ENCODE measurements at regions not wholly inside any gene's neighbourhood (a gene's known extent, or its start where the extent isn't known, plus 50 kb on each side); places are given as distances from the start of the nearest gene placed in this dataset.
"Not testable (repeated sequence)": the region's sequence is repeated elsewhere in the genome, so short reads cannot be mapped to it uniquely, and the experiment has no call there.

- 85 to 96% methylated on average over 1 of the region's 1 CpG for WGBS, 2 donors
- TF ChIP-seq CTCF (IDR thresholded peaks at IDR 0.05) (no peak), POLR2A (IDR thresholded peaks at IDR 0.05) (no peak)
- H3K4me3 ChIP-seq (ENCODE audit: low read depth, poor library complexity, severe bottlenecking) = no peak overlapping the region
- intact Hi-C loops (cut with DNase I; ENCODE audit: low total_unique reads) = no loop called here
- no peak for DNase-seq (ENCODE audit: low spot score in 2 of 2)
These were observed 69.4 kb upstream of the EED start for GRCh38 chr11:86175191-86175590.

- no peak overlapping the region for H3K4me3 ChIP-seq (ENCODE audit: low read depth, poor library complexity, severe bottlenecking)
- intact Hi-C loops (cut with DNase I; ENCODE audit: low total_unique reads) = no loop called here
- 19 to 34% methylated on average over 8 of the region's 8 CpGs for WGBS, 2 donors
- peak; percentile 61 to 87 for DNase-seq (ENCODE audit: low spot score in 2 of 2)
- no peak for TF ChIP-seq POLR2A (IDR thresholded peaks at IDR 0.05)
- no peak for TF ChIP-seq CTCF (IDR thresholded peaks at IDR 0.05)
These were observed 70.2 kb upstream of the EED start for GRCh38 chr11:86174101-86175046.

GRCh38 chr11:86172894-86173293 is 71.7 kb upstream of the EED start:
- TF ChIP-seq CTCF (IDR thresholded peaks at IDR 0.05) = no peak
- TF ChIP-seq POLR2A (IDR thresholded peaks at IDR 0.05) = no peak
- 40 to 41% methylated on average over 1 of the region's 1 CpG for WGBS, 2 donors
- no peak overlapping the region for H3K4me3 ChIP-seq (ENCODE audit: low read depth, poor library complexity, severe bottlenecking)
- no peak for DNase-seq (ENCODE audit: low spot score in 2 of 2)
- intact Hi-C loops (cut with DNase I; ENCODE audit: low total_unique reads) = no loop called here

- no peak overlapping the region for H3K4me3 ChIP-seq (ENCODE audit: low read depth, poor library complexity, severe bottlenecking)
- TF ChIP-seq CTCF (IDR thresholded peaks at IDR 0.05) (no peak), POLR2A (IDR thresholded peaks at IDR 0.05) (no peak)
- WGBS, 2 donors = 85 to 89% methylated on average over 4 of the region's 4 CpGs
- no peak for DNase-seq (ENCODE audit: low spot score in 2 of 2)
- intact Hi-C loops (cut with DNase I; ENCODE audit: low total_unique reads) = no loop called here
These were observed 72.9 kb upstream of the EED start for GRCh38 chr11:86171627-86172026.

- TF ChIP-seq POLR2A (IDR thresholded peaks at IDR 0.05) = no peak
- no peak for TF ChIP-seq CTCF (IDR thresholded peaks at IDR 0.05)
- intact Hi-C loops (cut with DNase I; ENCODE audit: low total_unique reads) = no loop called here
- 58 to 63% methylated on average over 4 of the region's 4 CpGs for WGBS, 2 donors
- H3K4me3 ChIP-seq (ENCODE audit: low read depth, poor library complexity, severe bottlenecking) = no peak overlapping the region
- DNase-seq (ENCODE audit: low spot score in 2 of 2) = no peak
These were observed 76.9 kb upstream of the EED start for GRCh38 chr11:86167499-86168164.

- 98 to 100% methylated on average over 1 of the region's 1 CpG for WGBS, 2 donors
- intact Hi-C loops (cut with DNase I; ENCODE audit: low total_unique reads); H3K4me3 ChIP-seq (ENCODE audit: low read depth, poor library complexity, severe bottlenecking); DNase-seq (ENCODE audit: low spot score in 2 of 2): not testable (repeated sequence)
These were observed 78.3 kb upstream of the EED start for GRCh38 chr11:86166287-86166686.

Data from lower leg skin (tissue), 4 donors.